ENCODE measurements at regions not wholly inside any gene's neighbourhood (a gene's known extent, or its start where the extent isn't known, plus 50 kb on each side); places are given as distances from the start of the nearest gene placed in this dataset.
"Not testable (repeated sequence)": the region's sequence is repeated elsewhere in the genome, so short reads cannot be mapped to it uniquely, and the experiment has no call there.

DNA sequence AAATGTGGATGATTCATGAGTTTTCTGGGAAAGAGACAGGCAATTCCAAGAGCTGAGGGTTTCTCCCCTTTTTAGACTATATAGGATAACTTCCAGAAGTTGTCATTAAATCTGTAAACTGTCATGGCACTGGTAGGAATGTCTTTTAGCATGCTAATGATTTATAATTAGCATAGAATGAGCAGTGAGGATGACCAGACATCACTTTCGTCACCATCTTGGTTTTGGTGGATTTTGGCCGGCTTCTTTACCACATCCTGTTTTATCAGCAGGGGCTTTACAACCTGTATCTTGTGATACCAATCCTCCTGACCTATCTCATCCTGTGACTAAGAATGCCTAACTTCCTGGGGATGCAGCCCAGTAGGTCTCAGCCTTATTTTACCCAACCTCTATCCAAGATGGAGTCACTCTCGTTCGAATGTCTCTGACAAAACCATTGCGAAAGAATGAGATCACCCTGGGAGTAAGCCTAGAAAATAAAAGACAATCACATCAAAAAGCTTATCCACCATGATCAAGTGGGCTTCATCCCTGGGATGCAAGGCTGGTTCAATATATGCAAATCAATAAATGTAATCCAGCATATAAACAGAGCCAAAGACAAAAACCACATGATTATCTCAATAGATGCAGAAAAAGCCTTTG, 153.6 kb upstream of the BET1 start:
- Histone ChIP-seq H2AFZ (ENCODE audit: low read depth, low read length) (peak overlapping the region; percentile 76), H3K27ac (ENCODE audit: insufficient read depth, low read depth, low read length) (peak overlapping the region; percentile 59)
- H3K27me3 ChIP-seq (ENCODE audit: control insufficient read depth in 2 of 2, insufficient read depth in 2 of 2, low read length in 2 of 2); H3K79me2 ChIP-seq (ENCODE audit: control insufficient read depth, insufficient read depth, low read length); H3K4me1 ChIP-seq (ENCODE audit: control insufficient read depth, extremely low read depth, insufficient read depth, low read length); H3K4me3 ChIP-seq (replicated peaks in 1 of 3; ENCODE audit: insufficient read depth in 1 of 3, low read depth in 1 of 3, low read length in 3 of 3); dilution Hi-C loops (cut with MboI; ENCODE audit: extremely low pct_ligation_motif_present, low sequenced_read_pairs); FAIRE-seq; H3K9ac ChIP-seq (replicated peaks; ENCODE audit: extremely low read depth, insufficient read depth, low read length); H4K20me1 ChIP-seq (replicated peaks; ENCODE audit: control insufficient read depth, extremely low read depth, insufficient read depth, low read length); H3K9me1 ChIP-seq (replicated peaks; ENCODE audit: control insufficient read depth, extremely low read depth, insufficient read depth, low read length); BruUV-seq (replicated peaks); H3K4me2 ChIP-seq (ENCODE audit: insufficient read depth, low read length); intact Hi-C loops (cut with micrococcal nuclease); H3K9me3 ChIP-seq (replicated peaks; ENCODE audit: control insufficient read depth, insufficient read depth, low read length); POLR2A ChIA-PET; CTCF ChIA-PET; H3K36me3 ChIP-seq (ENCODE audit: control insufficient read depth in 2 of 2, extremely low read depth in 1 of 2, insufficient read depth in 2 of 2, low read length in 2 of 2): not testable (repeated sequence)
- TF ChIP-seq JUN (IDR thresholded peaks at IDR 0.05; ENCODE audit: borderline replicate concordance, insufficient read depth, insufficient read length, low read depth) = peak; percentile 13
- peak; percentile 73 for TF ChIP-seq FOS (IDR thresholded peaks at IDR 0.05; ENCODE audit: borderline replicate concordance, insufficient read depth, low read length)
- TF ChIP-seq GATA2 (IDR thresholded peaks at IDR 0.05; ENCODE audit: insufficient read depth, insufficient read length, low read depth, low read length) = peak; percentile 92
- TF ChIP-seq POLR2AphosphoS5 (IDR thresholded peaks at IDR 0.05; ENCODE audit: insufficient read depth, low read depth, low read length) = peak; percentile 85
- peak; percentile 54 for DNase-seq (ENCODE audit: low read depth, low spot score)

- Histone ChIP-seq H3K4me1 (ENCODE audit: control insufficient read depth, extremely low read depth, insufficient read depth, low read length) (peaks cover 17% of the 10 kb centered on the region), H3K9ac (replicated peaks; ENCODE audit: extremely low read depth, insufficient read depth, low read length) (no peak overlapping the region), H3K79me2 (ENCODE audit: control insufficient read depth, insufficient read depth, low read length) (no peaks in the 10 kb centered on the region), H3K4me2 (ENCODE audit: insufficient read depth, low read length) (no peak overlapping the region), H3K27ac (ENCODE audit: insufficient read depth, low read depth, low read length) (no peak overlapping the region), H3K9me1 (replicated peaks; ENCODE audit: control insufficient read depth, extremely low read depth, insufficient read depth, low read length) (no peaks in the 10 kb centered on the region), H3K27me3 (ENCODE audit: control insufficient read depth in 2 of 2, insufficient read depth in 2 of 2, low read length in 2 of 2) (no peaks in the 10 kb centered on the region), H3K4me3 (replicated peaks in 1 of 3; ENCODE audit: insufficient read depth in 1 of 3, low read depth in 1 of 3, low read length in 3 of 3) (no peak overlapping the region), H2AFZ (ENCODE audit: low read depth, low read length) (peak overlapping the region; percentile 38), H4K20me1 (replicated peaks; ENCODE audit: control insufficient read depth, extremely low read depth, insufficient read depth, low read length) (no peaks in the 10 kb centered on the region), H3K9me3 (replicated peaks; ENCODE audit: control insufficient read depth, insufficient read depth, low read length) (no peaks in the 10 kb centered on the region), H3K36me3 (ENCODE audit: control insufficient read depth in 2 of 2, extremely low read depth in 1 of 2, insufficient read depth in 2 of 2, low read length in 2 of 2) (no peaks in the 10 kb centered on the region)
- no peak for DNase-seq (ENCODE audit: low read depth, low spot score)
- CTCF ChIA-PET = interaction anchor here (0.9 to 2.1 kb wide), 3 partner anchors 11 to 74 kb away, joined by 3 to 4 read pairs (median 4); no protein-coding TSS in a partner anchor
- TF ChIP-seq EZH2 (IDR thresholded peaks at IDR 0.05; ENCODE audit: borderline replicate concordance, low read depth, low read length, severe bottlenecking) = no peak
- no peak for TF ChIP-seq GATA2 (IDR thresholded peaks at IDR 0.05; ENCODE audit: insufficient read depth, insufficient read length, low read depth, low read length)
- TF ChIP-seq JUN (IDR thresholded peaks at IDR 0.05; ENCODE audit: borderline replicate concordance, insufficient read depth, insufficient read length, low read depth) = no peak
- no peak for TF ChIP-seq FOS (IDR thresholded peaks at IDR 0.05; ENCODE audit: borderline replicate concordance, insufficient read depth, low read length)
- TF ChIP-seq, protein P1, sequence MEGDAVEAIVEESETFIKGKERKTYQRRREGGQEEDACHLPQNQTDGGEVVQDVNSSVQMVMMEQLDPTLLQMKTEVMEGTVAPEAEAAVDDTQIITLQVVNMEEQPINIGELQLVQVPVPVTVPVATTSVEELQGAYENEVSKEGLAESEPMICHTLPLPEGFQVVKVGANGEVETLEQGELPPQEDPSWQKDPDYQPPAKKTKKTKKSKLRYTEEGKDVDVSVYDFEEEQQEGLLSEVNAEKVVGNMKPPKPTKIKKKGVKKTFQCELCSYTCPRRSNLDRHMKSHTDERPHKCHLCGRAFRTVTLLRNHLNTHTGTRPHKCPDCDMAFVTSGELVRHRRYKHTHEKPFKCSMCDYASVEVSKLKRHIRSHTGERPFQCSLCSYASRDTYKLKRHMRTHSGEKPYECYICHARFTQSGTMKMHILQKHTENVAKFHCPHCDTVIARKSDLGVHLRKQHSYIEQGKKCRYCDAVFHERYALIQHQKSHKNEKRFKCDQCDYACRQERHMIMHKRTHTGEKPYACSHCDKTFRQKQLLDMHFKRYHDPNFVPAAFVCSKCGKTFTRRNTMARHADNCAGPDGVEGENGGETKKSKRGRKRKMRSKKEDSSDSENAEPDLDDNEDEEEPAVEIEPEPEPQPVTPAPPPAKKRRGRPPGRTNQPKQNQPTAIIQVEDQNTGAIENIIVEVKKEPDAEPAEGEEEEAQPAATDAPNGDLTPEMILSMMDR (IDR thresholded peaks at IDR 0.05; ENCODE audit: extremely low read depth in 1 of 2, insufficient read depth in 1 of 2, low read depth in 1 of 2, low read length in 2 of 2) = no peak
- no peak for TF ChIP-seq POLR2A (IDR thresholded peaks at IDR 0.05; ENCODE audit: low read depth, low read length)
- TF ChIP-seq MYC (IDR thresholded peaks at IDR 0.05; ENCODE audit: low read depth, low read length) = no peak
- no peak for TF ChIP-seq MAX (IDR thresholded peaks at IDR 0.05; ENCODE audit: insufficient read depth, insufficient read length)
- no peak for TF ChIP-seq POLR2AphosphoS5 (IDR thresholded peaks at IDR 0.05; ENCODE audit: insufficient read depth, low read depth, low read length)
- POLR2A ChIA-PET = no interaction called here
- dilution Hi-C loops (cut with MboI; ENCODE audit: extremely low pct_ligation_motif_present, low sequenced_read_pairs) = no loop called here
- no peak for FAIRE-seq
- intact Hi-C loops (cut with micrococcal nuclease) = no loop called here
- BruUV-seq (replicated peaks) = no TSS peak
Observed at GRCh38 chr7:94160719-94161435, 156.7 kb upstream of the BET1 start.
